ENCODE measurements at regions not wholly inside any gene's neighbourhood (a gene's known extent, or its start where the extent isn't known, plus 50 kb on each side); places are given as distances from the start of the nearest gene placed in this dataset.

DNA sequence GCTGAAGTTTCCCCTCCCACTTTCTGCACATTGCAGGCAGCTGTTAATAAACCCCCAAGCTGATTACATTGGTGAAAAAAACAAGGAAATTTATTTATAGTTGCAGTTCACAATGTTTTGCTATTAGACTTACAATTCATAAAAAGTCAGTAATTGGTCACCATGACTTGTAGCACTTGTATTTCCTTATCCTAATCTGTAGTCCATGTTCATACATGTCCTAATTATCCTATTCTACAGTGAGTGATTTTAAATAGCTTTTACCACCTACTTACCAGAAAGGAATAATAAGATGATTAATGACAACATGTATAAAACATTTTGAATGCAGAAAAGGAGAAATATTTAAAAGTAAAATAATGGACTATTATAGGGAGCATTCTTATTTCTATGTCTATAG lies 760.0 kb upstream of the RIOK2 start:
- in situ Hi-C loops (cut with MboI): no loop called here
- Histone ChIP-seq H3K27ac (no peak overlapping the region), H2AFZ (no peak overlapping the region), H3F3A (ENCODE audit: insufficient read depth) (no peaks in the 10 kb centered on the region), H3K9ac (no peak overlapping the region), H3K4me3 (no peak overlapping the region), H3K36me3 (ENCODE audit: low read depth) (no peaks in the 10 kb centered on the region), H3K9me2 (ENCODE audit: insufficient read depth) (no peaks in the 10 kb centered on the region; the same call in 1 of the 2 replicates), H3K79me2 (ENCODE audit: insufficient read depth) (no peaks in the 10 kb centered on the region), H3K27me3 (replicated peaks; ENCODE audit: insufficient read depth) (no peaks in the 10 kb centered on the region), H3K4me1 (ENCODE audit: insufficient read depth) (no peaks in the 10 kb centered on the region), H4K20me1 (ENCODE audit: insufficient read depth) (no peaks in the 10 kb centered on the region), H3K9me3 (ENCODE audit: low read depth) (no peaks in the 10 kb centered on the region), H3K4me2 (ENCODE audit: unreplicated experiment) (no peak overlapping the region)
- DNase-seq: no peak
- TF ChIP-seq EZH2 (IDR thresholded peaks at IDR 0.05; ENCODE audit: insufficient read depth, poor library complexity, severe bottlenecking) (no peak), EZH2phosphoT487 (IDR thresholded peaks at IDR 0.05; ENCODE audit: insufficient read depth, low read depth) (no peak)

GRCh38 chr5:97951139-97951538 lies 768.1 kb upstream of the RIOK2 start:
- Histone ChIP-seq H3K36me3 (ENCODE audit: low read depth) (no peaks in the 10 kb centered on the region), H3K4me1 (ENCODE audit: insufficient read depth) (no peaks in the 10 kb centered on the region), H3K9me3 (ENCODE audit: low read depth) (no peaks in the 10 kb centered on the region), H3K4me2 (ENCODE audit: unreplicated experiment) (no peak overlapping the region), H3K27ac (no peak overlapping the region), H3K9ac (no peak overlapping the region), H3K9me2 (ENCODE audit: insufficient read depth) (no peaks in the 10 kb centered on the region), H2AFZ (no peak overlapping the region), H3K79me2 (ENCODE audit: insufficient read depth) (no peaks in the 10 kb centered on the region), H3K4me3 (no peak overlapping the region), H4K20me1 (ENCODE audit: insufficient read depth) (no peaks in the 10 kb centered on the region), H3F3A (ENCODE audit: insufficient read depth) (no peaks in the 10 kb centered on the region), H3K27me3 (replicated peaks; ENCODE audit: insufficient read depth) (no peaks in the 10 kb centered on the region)
- WGBS, 2 experiments (ENCODE audit: low coverage in 1 of 2, low lambda C conversion rate in 2 of 2, missing lambda C conversion rate in 2 of 2): 89 to 100% methylated on average over 2 of the region's 2 CpGs
- TF ChIP-seq EZH2phosphoT487 (IDR thresholded peaks at IDR 0.05; ENCODE audit: insufficient read depth, low read depth) (no peak), EZH2 (IDR thresholded peaks at IDR 0.05; ENCODE audit: insufficient read depth, poor library complexity, severe bottlenecking) (no peak)
- DNase-seq: no peak
- in situ Hi-C loops (cut with MboI): no loop called here

- no peaks in the 10 kb centered on the region for H3K4me1 ChIP-seq (ENCODE audit: insufficient read depth)
- no peaks in the 10 kb centered on the region for H4K20me1 ChIP-seq (ENCODE audit: insufficient read depth)
- H3K79me2 ChIP-seq (ENCODE audit: insufficient read depth): no peaks in the 10 kb centered on the region
- 0 out of 2 replicates have a peak, but pooled peaks cover 4% of the 10 kb centered on the region for H3K9me2 ChIP-seq (ENCODE audit: insufficient read depth)
- H3K27me3 ChIP-seq (replicated peaks; ENCODE audit: insufficient read depth): no peaks in the 10 kb centered on the region
- no peaks in the 10 kb centered on the region for H3K9me3 ChIP-seq (ENCODE audit: low read depth)
- H3K9ac ChIP-seq: no peak overlapping the region
- no peak overlapping the region for H3K4me2 ChIP-seq (ENCODE audit: unreplicated experiment)
- in situ Hi-C loops (cut with MboI): no loop called here
- H3K36me3 ChIP-seq (ENCODE audit: low read depth): no peaks in the 10 kb centered on the region
- H2AFZ ChIP-seq: no peak overlapping the region
- no peak overlapping the region for H3K27ac ChIP-seq
- H3F3A ChIP-seq (ENCODE audit: insufficient read depth): no peaks in the 10 kb centered on the region
- no peak for TF ChIP-seq EZH2 (IDR thresholded peaks at IDR 0.05; ENCODE audit: insufficient read depth, poor library complexity, severe bottlenecking)
- TF ChIP-seq EZH2phosphoT487 (IDR thresholded peaks at IDR 0.05; ENCODE audit: insufficient read depth, low read depth): no peak
- DNase-seq: no peak
- 63 to 73% methylated on average over 1 of the region's 1 CpG for WGBS, 2 experiments (ENCODE audit: low coverage in 1 of 2, low lambda C conversion rate in 2 of 2, missing lambda C conversion rate in 2 of 2)
- no peak overlapping the region for H3K4me3 ChIP-seq
These were observed 772.4 kb upstream of the RIOK2 start for GRCh38 chr5:97955450-97955849.

DNA sequence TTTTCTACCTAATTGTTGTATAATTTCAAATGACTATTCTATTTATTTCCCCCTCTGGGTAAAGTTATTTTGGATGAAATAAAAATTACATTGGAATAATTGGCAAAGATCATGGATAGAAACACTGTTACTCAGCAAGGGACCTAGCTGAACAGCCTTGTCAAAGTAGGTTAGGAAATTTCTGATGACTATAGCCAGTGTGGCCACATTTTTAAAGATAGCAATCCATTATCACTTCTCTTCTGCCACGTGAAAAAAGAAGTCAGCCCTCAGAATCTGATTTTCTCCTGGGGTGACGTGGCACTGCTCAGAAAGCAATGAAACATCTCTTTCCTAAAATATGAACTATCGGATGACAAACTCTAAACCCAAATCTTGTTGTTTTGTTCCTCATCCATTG lies 784.2 kb upstream of the RIOK2 start:
- H3K27ac ChIP-seq: no peak overlapping the region
- H3K79me2 ChIP-seq (ENCODE audit: insufficient read depth): no peaks in the 10 kb centered on the region
- in situ Hi-C loops (cut with MboI): no loop called here
- H3F3A ChIP-seq (ENCODE audit: insufficient read depth): no peaks in the 10 kb centered on the region
- no peaks in the 10 kb centered on the region for H4K20me1 ChIP-seq (ENCODE audit: insufficient read depth)
- H3K36me3 ChIP-seq (ENCODE audit: low read depth): no peaks in the 10 kb centered on the region
- H3K4me2 ChIP-seq (ENCODE audit: unreplicated experiment): no peak overlapping the region
- H2AFZ ChIP-seq: no peak overlapping the region
- H3K4me1 ChIP-seq (ENCODE audit: insufficient read depth): no peaks in the 10 kb centered on the region
- DNase-seq: no peak
- H3K4me3 ChIP-seq: no peak overlapping the region
- H3K9ac ChIP-seq: no peak overlapping the region
- no peaks in the 10 kb centered on the region for H3K27me3 ChIP-seq (replicated peaks; ENCODE audit: insufficient read depth)
- 66 to 73% methylated on average over 3 of the region's 3 CpGs for WGBS, 2 experiments (ENCODE audit: low coverage in 1 of 2, low lambda C conversion rate in 2 of 2, missing lambda C conversion rate in 2 of 2)
- no peaks in the 10 kb centered on the region for H3K9me3 ChIP-seq (ENCODE audit: low read depth)
- TF ChIP-seq EZH2 (IDR thresholded peaks at IDR 0.05; ENCODE audit: insufficient read depth, poor library complexity, severe bottlenecking) (no peak), EZH2phosphoT487 (IDR thresholded peaks at IDR 0.05; ENCODE audit: insufficient read depth, low read depth) (no peak)
- no peaks in the 10 kb centered on the region for H3K9me2 ChIP-seq (ENCODE audit: insufficient read depth)

DNA sequence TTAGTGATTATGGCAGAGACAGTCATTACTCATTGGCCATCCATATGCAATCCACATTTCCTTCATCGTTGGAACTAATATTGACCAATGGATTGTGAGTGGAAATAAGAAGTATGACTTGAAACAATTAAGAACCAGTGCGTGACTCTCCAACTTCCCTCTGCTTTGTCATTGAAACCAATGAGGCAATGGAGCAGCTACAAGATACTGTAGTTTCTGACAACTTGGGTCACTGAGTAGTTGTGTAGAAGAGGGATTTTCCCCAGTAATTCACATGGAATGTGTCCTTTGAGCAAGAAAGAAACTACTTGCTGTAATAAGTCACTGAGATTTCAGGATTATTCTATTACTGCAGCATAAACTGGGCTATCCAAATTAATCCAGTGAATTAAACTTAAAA lies 785.3 kb upstream of the RIOK2 start:
- TF ChIP-seq EZH2 (IDR thresholded peaks at IDR 0.05; ENCODE audit: insufficient read depth, poor library complexity, severe bottlenecking) (no peak), EZH2phosphoT487 (IDR thresholded peaks at IDR 0.05; ENCODE audit: insufficient read depth, low read depth) (no peak)
- no peaks in the 10 kb centered on the region for H3K9me2 ChIP-seq (ENCODE audit: insufficient read depth)
- H3K36me3 ChIP-seq (ENCODE audit: low read depth): no peaks in the 10 kb centered on the region
- H3K9me3 ChIP-seq (ENCODE audit: low read depth): no peaks in the 10 kb centered on the region
- no peak overlapping the region for H3K4me2 ChIP-seq (ENCODE audit: unreplicated experiment)
- H3K4me1 ChIP-seq (ENCODE audit: insufficient read depth): no peaks in the 10 kb centered on the region
- H3K27me3 ChIP-seq (replicated peaks; ENCODE audit: insufficient read depth): no peaks in the 10 kb centered on the region
- in situ Hi-C loops (cut with MboI): no loop called here
- peak; percentile 13 for DNase-seq
- H3K27ac ChIP-seq: no peak overlapping the region
- H4K20me1 ChIP-seq (ENCODE audit: insufficient read depth): no peaks in the 10 kb centered on the region
- no peaks in the 10 kb centered on the region for H3F3A ChIP-seq (ENCODE audit: insufficient read depth)
- no peak overlapping the region for H2AFZ ChIP-seq
- H3K79me2 ChIP-seq (ENCODE audit: insufficient read depth): no peaks in the 10 kb centered on the region
- H3K4me3 ChIP-seq: no peak overlapping the region
- no peak overlapping the region for H3K9ac ChIP-seq
- WGBS, 2 experiments (ENCODE audit: low coverage in 1 of 2, low lambda C conversion rate in 2 of 2, missing lambda C conversion rate in 2 of 2): 80 to 81% methylated on average over 2 of the region's 2 CpGs

Data from GM23248 (cell line).